ENCODE measurements at regions not wholly inside any gene's neighbourhood (a gene's known extent, or its start where the extent isn't known, plus 50 kb on each side); places are given as distances from the start of the nearest gene placed in this dataset.

DNA sequence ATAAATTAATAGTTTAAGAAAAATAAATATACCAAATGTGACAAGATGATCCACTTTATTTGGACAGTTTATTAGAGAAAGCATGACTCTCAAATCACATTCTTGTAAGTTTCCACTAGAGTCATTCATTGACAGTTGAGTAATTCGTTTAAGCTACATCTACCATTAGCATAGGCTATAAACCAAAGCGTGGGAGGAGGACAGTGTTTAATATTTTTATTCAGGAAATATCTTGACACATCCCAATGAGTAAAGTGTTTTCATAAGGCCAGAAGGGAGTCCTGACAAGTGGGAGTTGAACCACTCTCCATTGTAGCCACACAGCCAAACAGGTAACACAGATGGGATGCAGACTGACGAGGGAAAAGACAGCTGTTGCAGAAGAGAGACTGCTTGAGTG is 386.5 kb upstream of the SEMA3D start:
- TF ChIP-seq, protein P1, sequence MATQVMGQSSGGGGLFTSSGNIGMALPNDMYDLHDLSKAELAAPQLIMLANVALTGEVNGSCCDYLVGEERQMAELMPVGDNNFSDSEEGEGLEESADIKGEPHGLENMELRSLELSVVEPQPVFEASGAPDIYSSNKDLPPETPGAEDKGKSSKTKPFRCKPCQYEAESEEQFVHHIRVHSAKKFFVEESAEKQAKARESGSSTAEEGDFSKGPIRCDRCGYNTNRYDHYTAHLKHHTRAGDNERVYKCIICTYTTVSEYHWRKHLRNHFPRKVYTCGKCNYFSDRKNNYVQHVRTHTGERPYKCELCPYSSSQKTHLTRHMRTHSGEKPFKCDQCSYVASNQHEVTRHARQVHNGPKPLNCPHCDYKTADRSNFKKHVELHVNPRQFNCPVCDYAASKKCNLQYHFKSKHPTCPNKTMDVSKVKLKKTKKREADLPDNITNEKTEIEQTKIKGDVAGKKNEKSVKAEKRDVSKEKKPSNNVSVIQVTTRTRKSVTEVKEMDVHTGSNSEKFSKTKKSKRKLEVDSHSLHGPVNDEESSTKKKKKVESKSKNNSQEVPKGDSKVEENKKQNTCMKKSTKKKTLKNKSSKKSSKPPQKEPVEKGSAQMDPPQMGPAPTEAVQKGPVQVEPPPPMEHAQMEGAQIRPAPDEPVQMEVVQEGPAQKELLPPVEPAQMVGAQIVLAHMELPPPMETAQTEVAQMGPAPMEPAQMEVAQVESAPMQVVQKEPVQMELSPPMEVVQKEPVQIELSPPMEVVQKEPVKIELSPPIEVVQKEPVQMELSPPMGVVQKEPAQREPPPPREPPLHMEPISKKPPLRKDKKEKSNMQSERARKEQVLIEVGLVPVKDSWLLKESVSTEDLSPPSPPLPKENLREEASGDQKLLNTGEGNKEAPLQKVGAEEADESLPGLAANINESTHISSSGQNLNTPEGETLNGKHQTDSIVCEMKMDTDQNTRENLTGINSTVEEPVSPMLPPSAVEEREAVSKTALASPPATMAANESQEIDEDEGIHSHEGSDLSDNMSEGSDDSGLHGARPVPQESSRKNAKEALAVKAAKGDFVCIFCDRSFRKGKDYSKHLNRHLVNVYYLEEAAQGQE (IDR thresholded peaks at IDR 0.05; ENCODE audit: low read depth), result no peak
- TF ChIP-seq RAD21 (IDR thresholded peaks at IDR 0.05; ENCODE audit: low read depth) (no peak), TEAD4 (IDR thresholded peaks at IDR 0.05) (no peak), CREB1 (IDR thresholded peaks at IDR 0.05; ENCODE audit: low read depth) (no peak), ZBTB7A (IDR thresholded peaks at IDR 0.05; ENCODE audit: low read depth) (no peak), EP300 (IDR thresholded peaks at IDR 0.05; ENCODE audit: borderline replicate concordance) (no peak), CEBPB (IDR thresholded peaks at IDR 0.05) (no peak)
- TF ChIP-seq, protein P2, sequence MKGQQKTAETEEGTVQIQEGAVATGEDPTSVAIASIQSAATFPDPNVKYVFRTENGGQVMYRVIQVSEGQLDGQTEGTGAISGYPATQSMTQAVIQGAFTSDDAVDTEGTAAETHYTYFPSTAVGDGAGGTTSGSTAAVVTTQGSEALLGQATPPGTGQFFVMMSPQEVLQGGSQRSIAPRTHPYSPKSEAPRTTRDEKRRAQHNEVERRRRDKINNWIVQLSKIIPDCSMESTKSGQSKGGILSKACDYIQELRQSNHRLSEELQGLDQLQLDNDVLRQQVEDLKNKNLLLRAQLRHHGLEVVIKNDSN (IDR thresholded peaks at IDR 0.05), result no peak

DNA sequence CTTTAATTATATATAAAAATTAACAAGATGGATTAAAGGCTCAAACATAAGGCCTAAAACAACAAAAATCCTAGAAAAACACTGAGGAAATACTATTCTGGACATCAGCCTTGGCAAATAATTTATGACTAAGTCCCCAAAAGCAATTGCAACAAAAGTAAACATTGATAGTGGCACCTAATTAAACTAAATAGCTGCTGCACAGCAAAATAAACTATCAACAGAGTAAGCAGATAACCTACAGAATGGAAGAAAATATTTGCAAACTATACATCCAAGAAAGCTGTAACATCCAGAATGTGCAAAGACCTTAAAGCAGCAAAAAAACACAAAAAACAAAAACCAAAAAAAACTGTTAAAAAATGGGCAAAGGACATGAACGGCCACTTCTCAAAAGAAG is 384.0 kb upstream of the SEMA3D start:
- TF ChIP-seq TAF1 (IDR thresholded peaks at IDR 0.05; ENCODE audit: low read depth) (no peak), YY1 (IDR thresholded peaks at IDR 0.05; ENCODE audit: low read depth) (no peak), TCF12 (IDR thresholded peaks at IDR 0.05; ENCODE audit: low read depth) (no peak), NFIC (IDR thresholded peaks at IDR 0.05) (no peak), RAD21 (IDR thresholded peaks at IDR 0.05; ENCODE audit: low read depth) (no peak), FOXM1 (IDR thresholded peaks at IDR 0.05; ENCODE audit: borderline replicate concordance, low read depth) (no peak), EGR1 (IDR thresholded peaks at IDR 0.05) (no peak), EP300 (IDR thresholded peaks at IDR 0.05; ENCODE audit: borderline replicate concordance) (no peak), TEAD4 (IDR thresholded peaks at IDR 0.05) (no peak), CREB1 (IDR thresholded peaks at IDR 0.05; ENCODE audit: low read depth) (no peak), CEBPB (IDR thresholded peaks at IDR 0.05) (no peak), ZBTB7A (IDR thresholded peaks at IDR 0.05; ENCODE audit: low read depth) (no peak)
- TF ChIP-seq, protein P2 (IDR thresholded peaks at IDR 0.05), result no peak
- TF ChIP-seq, protein P3, sequence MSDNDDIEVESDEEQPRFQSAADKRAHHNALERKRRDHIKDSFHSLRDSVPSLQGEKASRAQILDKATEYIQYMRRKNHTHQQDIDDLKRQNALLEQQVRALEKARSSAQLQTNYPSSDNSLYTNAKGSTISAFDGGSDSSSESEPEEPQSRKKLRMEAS (IDR thresholded peaks at IDR 0.05), result no peak
- TF ChIP-seq, protein P1 (IDR thresholded peaks at IDR 0.05; ENCODE audit: low read depth), result no peak

DNA sequence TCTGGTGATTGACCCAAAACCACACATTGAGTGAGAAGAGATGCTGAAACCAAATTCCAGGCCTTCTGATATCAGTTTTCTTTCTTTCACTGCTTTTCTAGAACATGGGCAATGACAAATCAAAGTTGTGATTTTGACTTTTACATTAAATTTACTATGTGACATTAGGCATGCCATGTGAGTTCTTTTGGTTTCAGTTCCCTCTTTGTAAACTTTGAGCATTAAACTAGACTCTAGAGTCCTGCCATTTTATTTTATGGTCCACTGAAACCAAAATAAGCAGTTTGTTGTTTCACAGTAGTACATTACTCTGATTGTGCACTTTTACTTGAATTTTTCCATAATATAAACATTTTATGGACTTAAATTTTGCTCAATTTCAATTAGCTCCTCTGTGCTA is 381.1 kb upstream of the SEMA3D start:
- TF ChIP-seq TAF1 (IDR thresholded peaks at IDR 0.05; ENCODE audit: low read depth) (no peak), FOXM1 (IDR thresholded peaks at IDR 0.05; ENCODE audit: borderline replicate concordance, low read depth) (no peak)

- TF ChIP-seq CREB1 (IDR thresholded peaks at IDR 0.05; ENCODE audit: low read depth), result no peak
- TF ChIP-seq RAD21 (IDR thresholded peaks at IDR 0.05; ENCODE audit: low read depth), result no peak
- TF ChIP-seq ZBTB7A (IDR thresholded peaks at IDR 0.05; ENCODE audit: low read depth), result no peak
- TF ChIP-seq TAF1 (IDR thresholded peaks at IDR 0.05; ENCODE audit: low read depth), result no peak
- no peak for TF ChIP-seq TEAD4 (IDR thresholded peaks at IDR 0.05)
- no peak for TF ChIP-seq EGR1 (IDR thresholded peaks at IDR 0.05)
- no peak for TF ChIP-seq FOXM1 (IDR thresholded peaks at IDR 0.05; ENCODE audit: borderline replicate concordance, low read depth)
- TF ChIP-seq, protein P1 (IDR thresholded peaks at IDR 0.05; ENCODE audit: low read depth), result no peak
- TF ChIP-seq, protein P3 (IDR thresholded peaks at IDR 0.05), result no peak
- TF ChIP-seq TCF12 (IDR thresholded peaks at IDR 0.05; ENCODE audit: low read depth), result no peak
Observed at GRCh38 chr7:85566095-85566794, 379.4 kb upstream of the SEMA3D start.

- no peak for TF ChIP-seq YY1 (IDR thresholded peaks at IDR 0.05; ENCODE audit: low read depth)
- TF ChIP-seq TCF12 (IDR thresholded peaks at IDR 0.05; ENCODE audit: low read depth), result no peak
- TF ChIP-seq EP300 (IDR thresholded peaks at IDR 0.05; ENCODE audit: borderline replicate concordance), result no peak
- TF ChIP-seq EGR1 (IDR thresholded peaks at IDR 0.05), result no peak
- no peak for TF ChIP-seq CREB1 (IDR thresholded peaks at IDR 0.05; ENCODE audit: low read depth)
Observed at GRCh38 chr7:85565276-85565675, 378.4 kb upstream of the SEMA3D start.

Measured in Ishikawa (cell line).